Epithelial cell of proximal tubule (primary cell): ENCODE measurements at regions not wholly inside any gene's neighbourhood (a gene's known extent, or its start where the extent isn't known, plus 50 kb on each side); places are given as distances from the start of the nearest gene placed in this dataset.

Source experiments
- DNase-seq: peaks from one replicate; pipeline ENCODE4 v3.0.0-alpha.2; 2011; ENCODE audit warnings: low read depth
- H3K4me3 ChIP-seq: 2 replicates; pipeline ENCODE4 v1.5.1; 2011; ENCODE audit warnings: low read depth, mild to moderate bottlenecking, low read length
- TF ChIP-seq, protein P1 (sequence below): conservative IDR thresholded peaks from 2 replicates; pipeline ENCODE4 v1.5.1; 2012; ENCODE audit warnings: low read depth, mild to moderate bottlenecking, low read length

DNA sequence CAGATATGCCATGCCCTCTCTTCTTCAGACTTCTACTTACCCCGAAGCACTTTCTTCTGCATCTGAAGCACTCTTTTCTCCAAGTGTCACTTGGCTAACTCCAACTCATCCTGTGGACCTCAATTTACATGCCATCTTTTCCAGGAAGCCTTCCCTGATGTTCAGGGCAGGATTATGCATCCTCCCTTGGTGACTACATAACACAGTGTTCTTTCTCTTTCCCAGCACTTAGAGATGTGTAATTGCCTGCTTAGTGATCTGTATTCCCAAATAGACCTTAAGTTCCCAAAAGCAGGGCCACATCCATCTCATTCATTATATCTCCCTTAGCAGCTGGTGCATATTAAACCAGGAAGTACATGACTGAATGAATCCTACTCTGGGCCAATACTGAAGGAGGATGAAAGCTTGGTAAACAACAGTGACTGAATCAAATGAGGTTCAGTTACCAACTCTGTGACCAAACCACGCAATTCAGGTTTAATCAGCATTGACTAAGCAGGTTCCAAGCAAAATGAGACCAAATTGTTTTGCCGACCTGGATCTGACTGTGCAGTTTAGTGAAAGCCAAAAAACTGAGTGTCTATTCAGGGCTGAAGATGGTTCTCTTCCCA lies 121.4 kb upstream of the TCF21 start:
- no peak for DNase-seq
- no peak overlapping the region for H3K4me3 ChIP-seq
- TF ChIP-seq, protein P1, sequence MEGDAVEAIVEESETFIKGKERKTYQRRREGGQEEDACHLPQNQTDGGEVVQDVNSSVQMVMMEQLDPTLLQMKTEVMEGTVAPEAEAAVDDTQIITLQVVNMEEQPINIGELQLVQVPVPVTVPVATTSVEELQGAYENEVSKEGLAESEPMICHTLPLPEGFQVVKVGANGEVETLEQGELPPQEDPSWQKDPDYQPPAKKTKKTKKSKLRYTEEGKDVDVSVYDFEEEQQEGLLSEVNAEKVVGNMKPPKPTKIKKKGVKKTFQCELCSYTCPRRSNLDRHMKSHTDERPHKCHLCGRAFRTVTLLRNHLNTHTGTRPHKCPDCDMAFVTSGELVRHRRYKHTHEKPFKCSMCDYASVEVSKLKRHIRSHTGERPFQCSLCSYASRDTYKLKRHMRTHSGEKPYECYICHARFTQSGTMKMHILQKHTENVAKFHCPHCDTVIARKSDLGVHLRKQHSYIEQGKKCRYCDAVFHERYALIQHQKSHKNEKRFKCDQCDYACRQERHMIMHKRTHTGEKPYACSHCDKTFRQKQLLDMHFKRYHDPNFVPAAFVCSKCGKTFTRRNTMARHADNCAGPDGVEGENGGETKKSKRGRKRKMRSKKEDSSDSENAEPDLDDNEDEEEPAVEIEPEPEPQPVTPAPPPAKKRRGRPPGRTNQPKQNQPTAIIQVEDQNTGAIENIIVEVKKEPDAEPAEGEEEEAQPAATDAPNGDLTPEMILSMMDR, result no peak

DNA sequence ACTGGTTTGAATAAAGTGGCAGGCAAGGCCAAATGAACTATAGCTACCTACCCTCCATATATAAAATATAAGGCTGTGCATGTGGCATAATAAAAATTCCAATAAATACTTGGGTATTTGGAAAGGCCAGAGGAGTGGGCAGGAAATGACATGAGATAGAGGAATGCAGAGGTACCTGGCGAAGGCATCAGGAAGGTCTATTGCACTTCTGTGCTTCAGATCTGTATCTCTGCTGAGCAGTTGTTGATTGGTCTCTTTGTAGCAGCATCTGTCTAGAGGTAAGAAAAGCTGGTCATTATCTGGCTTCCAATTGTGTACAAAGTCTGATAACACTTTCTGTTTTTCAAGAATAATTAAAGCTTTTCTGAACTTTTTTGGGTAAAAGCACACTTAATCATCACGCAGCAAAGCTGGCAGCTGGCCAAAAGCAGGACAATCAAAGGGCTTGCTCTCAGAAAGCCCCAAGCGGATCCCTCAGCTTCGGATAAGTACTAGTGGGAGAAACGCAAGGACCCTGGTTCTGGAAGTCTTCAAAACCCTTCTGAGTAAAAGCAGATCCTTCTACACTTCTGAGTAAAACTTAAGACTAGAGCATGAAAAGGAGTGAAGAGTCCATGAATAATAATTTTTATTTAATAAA lies 120.1 kb upstream of the TCF21 start:
- DNase-seq, result no peak
- TF ChIP-seq, protein P1, result no peak
- H3K4me3 ChIP-seq, result no peak overlapping the region

DNA sequence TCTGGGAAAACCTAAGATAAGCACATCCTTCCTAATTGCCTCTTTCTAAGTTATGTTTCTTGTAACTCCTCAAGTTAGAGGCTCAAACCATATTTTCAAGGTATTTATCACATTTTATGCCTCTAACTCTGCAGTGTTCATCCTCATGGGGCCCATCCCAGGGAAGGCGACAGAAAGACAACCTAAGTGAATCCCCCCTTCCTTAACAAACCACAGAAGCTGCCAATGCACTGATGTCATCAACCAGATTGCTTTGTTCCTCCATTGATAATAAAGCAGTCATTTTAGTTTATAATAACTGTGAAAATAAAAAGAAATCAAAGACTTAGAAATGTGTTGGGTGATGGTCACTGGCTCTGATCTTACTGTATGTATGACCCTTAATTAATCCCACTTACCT lies 119.5 kb upstream of the TCF21 start:
- TF ChIP-seq, protein P1, result no peak
- no peak overlapping the region for H3K4me3 ChIP-seq
- no peak for DNase-seq

DNA sequence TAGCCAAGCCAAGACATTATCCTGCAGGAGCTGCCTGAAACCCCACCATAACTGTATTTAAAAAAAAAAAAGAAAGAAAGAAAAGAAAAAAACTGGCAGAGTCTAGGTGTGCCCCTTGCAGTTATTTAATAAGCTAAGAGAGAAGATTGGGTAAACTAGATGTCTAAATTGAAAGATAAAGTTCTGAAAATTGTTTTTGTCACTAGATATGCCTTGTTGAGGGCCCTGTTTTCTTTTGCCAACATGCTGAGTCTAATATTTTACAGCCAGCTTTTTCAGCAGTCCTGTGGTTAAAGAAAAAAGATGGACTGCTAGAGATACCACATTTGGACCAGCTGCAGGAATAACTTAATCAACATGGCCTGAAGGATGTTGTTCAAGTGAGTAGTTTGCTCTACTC lies 116.3 kb upstream of the TCF21 start:
- no peak overlapping the region for H3K4me3 ChIP-seq
- TF ChIP-seq, protein P1, result no peak
- DNase-seq, result no peak

DNA sequence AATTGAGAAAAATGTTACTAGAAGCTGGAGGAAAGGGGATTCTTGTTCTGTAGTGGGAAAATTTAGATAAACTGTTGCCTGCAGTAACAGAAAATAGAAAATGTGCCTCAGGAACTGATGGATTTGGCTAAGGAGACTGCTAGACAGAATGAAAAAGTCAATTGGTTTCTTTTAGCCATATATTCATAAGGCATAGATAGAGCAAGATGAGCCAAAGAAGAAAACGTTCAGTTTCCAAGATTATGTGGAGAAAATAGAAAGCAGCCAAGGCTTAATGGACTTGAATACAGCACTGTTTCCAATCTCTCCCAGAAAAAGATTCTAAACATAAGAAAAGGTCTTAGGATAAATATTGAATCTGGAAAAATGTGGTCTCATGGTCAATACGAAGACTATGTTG lies 115.1 kb upstream of the TCF21 start:
- TF ChIP-seq, protein P1, result no peak
- H3K4me3 ChIP-seq, result no peak overlapping the region
- no peak for DNase-seq

DNA sequence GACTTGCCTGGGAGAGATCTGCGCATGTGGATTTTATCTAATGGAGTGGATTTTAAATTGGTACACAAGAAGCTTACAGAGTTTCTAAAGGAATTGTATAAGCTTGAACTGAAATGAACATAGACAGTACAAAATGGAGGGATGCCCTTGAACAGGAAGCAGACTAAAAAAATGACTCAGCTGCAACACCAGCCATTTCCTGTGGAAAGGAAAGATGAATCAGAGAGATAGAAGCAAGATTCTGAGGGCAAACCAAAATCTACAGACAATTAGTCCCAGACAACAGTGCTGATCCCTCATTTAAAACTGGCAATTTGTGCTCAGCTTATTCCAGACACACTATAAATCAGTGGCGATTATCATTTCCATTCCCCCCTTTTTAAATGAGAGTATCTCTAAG lies 114.6 kb upstream of the TCF21 start:
- H3K4me3 ChIP-seq, result no peak overlapping the region
- DNase-seq, result no peak
- TF ChIP-seq, protein P1, result no peak
